HG03060 (cell line): ENCODE measurements at regions not wholly inside any gene's neighbourhood (a gene's known extent, or its start where the extent isn't known, plus 50 kb on each side); places are given as distances from the start of the nearest gene placed in this dataset.
A peak's percentile ranks its signal among the peaks of the same experiment; 100 is the strongest.

Experiments
- ATAC-seq: cut with Tn5 transposase; IDR thresholded peaks from one replicate; pipeline ENCODE4 v1.9.1; 2021; ENCODE audit warnings: low read depth, moderate number of reproducible peaks; ENCODE audit not compliant: unreplicated experiment

DNA sequence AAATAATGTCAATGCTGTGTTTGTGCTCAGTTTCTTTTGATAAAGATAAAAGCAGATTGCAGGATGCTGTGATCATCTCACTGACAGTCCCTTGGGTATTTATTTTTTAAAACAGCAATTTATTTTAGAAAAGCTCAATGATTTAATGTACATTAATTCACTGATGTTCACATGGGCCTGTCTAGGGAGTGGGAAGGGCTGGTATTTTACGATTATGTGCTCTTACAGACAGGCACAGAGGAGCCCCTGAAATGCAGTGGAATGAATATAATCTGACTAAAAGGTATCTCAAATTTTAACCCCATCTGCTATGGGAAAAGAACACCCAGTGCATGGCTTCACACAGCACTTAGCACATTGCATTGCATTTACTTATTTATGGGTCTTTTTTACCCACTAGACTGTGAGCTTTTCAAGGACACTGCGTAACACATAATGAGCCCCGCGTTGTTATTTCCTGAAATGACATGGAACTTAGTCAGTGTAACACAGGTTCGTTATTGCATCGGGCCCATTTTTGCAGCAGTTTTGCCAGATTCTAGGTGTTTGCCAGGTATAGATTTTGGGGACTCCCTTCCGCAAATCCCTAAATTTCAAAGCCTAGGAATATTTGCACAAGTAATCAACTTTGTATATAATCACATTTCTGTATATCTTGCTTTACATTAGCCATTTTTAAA is 425.3 kb upstream of the FBXO33 start:
- no peak for ATAC-seq

DNA sequence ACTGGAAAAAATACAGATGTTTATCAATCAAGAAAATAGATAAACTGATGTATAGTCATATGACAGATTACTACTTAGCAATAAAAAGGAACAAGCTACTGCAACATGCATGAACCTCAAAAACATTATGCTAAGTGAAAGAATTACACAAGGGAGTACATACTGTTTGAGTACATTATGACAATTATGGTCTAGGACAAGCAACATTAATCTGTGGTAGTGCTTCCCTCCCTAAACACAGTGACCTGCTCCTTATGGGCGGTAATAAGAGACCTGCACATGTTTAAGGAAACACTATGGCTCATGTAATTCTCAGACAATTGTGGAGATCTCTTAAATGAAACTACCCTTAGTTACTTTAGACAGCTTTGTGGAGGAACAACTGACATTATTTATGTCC is 421.2 kb upstream of the FBXO33 start:
- no peak for ATAC-seq

DNA sequence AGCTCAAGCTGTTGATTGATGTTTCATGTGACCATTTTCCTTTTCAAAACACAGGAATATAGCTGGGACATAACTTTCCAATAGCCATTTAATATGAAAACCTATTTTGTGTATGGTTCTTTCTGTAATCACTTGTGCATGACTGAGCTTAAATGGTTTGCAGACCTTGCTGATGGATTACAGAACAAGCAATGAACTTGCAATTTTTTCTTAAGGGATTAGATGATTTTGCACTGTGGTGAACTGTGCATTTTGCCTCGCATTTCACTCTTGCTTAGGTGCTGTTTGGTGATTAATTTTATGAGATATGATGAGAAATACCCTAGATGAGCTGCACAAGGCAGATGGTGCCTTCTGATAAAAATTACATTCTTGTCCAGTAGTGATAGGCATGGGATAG is 419.0 kb upstream of the FBXO33 start:
- no peak for ATAC-seq

DNA sequence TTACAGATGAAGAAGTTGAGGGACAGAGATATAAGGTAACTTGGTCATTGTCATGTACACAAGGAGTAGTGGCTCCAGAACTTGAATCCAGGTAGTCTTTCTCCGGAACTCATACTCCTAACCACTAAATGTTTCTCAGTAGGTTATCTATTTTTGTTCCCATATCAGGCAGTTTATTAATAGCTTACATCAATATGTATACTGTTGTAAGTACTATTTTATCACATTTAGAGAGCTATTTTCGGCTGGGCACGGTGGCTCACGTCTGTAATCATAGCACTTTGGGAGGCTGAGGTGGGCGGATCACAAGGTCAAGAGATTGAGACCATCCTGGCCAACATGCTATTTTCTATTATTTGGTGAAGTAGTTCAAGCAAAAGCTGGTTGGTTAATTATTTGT is 415.6 kb upstream of the FBXO33 start:
- ATAC-seq: no peak

DNA sequence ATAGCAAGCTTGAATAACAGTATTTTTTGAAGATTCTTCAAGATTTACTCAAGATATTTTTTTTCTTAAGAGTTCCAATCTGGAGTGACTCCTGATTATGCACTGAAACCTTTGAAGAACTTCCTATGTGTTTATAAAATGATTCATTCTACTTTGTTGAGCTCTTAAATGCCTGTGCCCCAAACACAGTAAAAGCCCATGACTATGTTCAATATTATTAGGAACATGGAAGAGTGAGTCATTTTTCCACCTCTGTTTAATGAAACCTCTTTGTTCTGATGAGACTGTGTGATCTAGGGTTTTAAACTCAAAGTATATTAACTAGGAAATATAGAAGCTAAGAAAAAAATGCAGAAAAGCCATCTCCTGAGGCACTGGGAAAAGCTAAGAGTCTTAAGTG is 415.0 kb upstream of the FBXO33 start:
- ATAC-seq: no peak

DNA sequence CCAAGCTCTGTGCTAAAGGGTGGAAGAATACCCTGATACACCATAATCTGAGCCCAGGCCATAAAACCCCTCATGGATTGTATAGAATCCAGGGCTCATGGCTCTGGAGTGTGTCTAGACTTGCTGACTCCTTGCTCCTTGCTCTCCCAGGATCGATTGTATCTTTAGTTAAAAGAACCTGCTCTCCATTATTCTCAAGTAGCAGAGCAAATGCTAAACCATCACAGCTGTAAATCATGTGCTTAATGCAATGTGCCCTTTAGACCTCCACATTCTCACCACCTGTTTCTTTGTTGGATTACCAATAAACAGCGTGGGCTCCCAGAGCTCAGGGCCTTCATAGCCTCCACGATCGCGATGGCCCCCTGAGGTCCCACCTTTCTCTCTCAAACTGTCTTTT is 411.6 kb upstream of the FBXO33 start:
- ATAC-seq: no peak

DNA sequence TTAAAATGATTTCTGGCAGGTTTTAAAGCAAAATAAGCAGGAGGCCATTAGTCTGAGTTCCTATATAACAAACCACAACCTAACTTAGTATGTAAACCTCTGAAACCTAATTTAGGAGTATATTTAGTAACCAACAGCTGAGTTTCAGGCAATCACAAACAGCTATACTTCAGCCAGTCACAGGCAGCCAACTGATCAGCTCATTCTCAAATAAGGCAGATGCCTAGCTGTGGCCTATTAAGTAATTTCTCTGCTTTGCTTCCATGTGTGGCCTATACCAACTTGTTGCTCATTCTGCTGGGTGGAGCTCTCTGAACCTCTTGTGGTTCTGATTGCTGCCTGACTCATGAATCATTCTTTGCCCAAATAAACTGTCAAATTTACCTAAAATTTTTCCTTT is 408.9 kb upstream of the FBXO33 start:
- ATAC-seq: no peak

DNA sequence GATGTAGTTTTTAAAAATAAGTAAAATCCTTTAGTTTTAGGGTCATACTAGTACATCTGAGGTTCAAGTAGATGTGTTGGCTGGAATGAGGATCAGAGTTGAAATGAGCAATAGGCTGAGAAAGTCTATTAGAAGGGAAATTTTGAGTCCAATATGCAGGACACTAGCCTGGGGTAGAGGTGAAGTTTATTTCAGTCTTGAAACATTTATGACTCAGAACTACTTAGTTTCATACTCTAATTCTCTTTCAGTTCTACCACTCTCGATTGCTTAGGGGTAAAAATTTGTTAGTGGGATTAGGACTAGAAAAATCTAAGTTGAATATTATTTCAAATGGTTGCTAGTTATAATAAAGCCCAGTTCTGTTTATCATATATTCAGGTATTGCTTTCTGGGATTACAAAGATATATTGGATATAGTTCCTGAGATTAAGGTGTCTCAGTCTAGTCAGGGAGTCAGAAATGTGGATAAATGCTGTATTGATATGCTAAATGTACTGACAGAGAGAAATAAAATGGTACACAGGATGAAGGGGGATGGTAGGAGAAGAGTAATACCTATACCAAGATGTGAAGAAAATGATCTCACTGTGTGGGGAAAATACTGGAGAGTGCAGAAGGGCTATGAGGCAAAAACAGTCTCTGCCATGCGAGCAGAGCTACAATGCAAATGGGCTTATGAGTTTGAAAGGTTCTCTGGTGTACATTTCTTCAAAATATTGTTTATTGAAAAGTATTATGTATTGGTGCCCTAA is 395.8 kb upstream of the FBXO33 start:
- ATAC-seq: peak; percentile 91

DNA sequence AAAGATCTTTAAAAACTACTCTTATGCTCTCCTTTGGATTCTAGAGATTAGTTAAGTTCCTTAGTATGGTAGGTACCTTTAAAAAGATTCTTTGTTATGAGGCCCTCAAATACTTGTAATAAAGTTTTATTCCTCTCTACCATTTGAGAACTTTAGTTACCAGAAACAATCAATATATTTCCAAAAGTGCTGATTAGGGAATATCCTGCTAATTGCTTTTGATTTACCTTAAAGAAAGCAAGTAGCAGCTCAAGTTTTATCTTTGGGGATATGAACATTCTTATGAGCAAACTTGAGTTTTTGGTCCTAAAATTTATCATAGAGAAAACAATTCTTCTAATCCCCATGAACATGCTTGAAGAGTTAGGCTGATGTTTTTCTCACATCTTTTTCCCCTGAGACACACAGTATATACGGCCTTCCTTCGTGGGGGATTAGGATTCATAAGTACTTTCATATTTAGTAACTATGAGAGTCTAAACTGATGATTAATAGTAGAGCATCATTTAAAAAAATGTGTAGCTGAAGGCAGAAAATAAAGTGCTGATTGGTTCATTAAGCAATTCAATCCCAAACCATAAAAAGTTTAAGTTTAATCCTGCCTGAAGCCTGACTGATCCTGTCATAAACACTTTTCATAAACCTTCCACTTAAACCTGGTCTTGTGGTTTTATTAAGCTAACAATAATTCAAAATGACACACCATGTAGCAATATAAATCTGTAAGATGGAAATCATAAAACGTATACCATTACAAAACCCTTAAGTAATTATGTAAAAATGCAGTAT is 380.5 kb upstream of the FBXO33 start:
- ATAC-seq: no peak

DNA sequence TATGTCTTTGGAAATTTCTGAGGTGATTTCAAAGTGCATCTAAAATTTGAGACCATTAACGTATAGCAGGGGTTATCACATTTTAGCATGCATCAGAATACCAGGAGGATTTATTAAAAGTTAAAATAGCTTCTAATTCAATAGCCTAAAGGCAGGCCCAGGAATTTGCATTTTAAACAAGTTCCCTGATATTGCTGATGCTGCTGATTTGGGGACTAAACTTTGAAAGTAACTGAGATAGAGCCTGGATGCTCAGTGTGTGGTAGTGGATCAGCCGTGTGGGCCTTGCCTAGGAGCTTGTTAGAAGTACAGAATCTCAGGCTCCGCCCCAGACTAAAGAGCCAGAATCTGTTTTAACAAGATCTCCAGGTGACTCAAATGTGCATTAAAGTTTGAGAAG is 375.0 kb upstream of the FBXO33 start:
- ATAC-seq: no peak

DNA sequence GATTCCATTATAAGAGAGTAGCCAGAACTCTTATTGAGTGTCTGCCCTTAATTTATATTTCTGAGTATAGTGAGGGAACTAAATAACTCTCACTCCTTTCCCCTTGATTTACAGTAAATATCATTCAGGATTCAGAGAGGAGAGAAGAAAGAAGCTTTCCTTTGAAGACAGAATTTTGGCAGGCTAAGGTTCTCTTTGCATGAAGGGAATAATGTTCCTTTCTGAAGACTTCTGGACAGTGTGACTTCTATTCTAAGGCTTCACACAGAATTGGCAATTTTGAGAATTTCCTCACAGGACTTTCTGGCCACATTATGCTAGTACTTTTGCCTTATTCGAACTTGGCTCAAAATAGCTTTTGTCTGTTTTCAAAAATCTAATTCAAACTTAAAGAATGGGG is 352.2 kb upstream of the FBXO33 start:
- ATAC-seq: no peak

DNA sequence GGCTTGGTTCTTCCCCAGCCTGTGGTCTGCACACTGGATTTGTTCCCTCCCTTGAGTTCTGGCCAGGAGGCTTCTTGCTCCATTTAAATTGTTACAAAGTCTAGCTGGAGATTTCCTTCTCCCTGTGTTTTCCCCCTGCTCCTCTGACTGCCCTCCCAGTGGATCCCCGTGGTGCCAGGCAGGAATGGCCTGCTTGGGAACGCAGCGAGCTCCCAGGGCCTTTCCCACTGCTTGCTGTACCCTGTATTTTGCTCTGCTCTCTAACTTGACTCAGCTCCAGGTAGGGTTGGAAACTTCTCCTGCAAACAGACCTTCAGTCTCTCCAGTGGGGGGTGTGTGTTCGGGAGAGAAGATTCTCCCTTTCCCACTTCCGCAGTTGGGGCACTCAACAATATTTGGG is 349.2 kb upstream of the FBXO33 start:
- ATAC-seq: no peak

DNA sequence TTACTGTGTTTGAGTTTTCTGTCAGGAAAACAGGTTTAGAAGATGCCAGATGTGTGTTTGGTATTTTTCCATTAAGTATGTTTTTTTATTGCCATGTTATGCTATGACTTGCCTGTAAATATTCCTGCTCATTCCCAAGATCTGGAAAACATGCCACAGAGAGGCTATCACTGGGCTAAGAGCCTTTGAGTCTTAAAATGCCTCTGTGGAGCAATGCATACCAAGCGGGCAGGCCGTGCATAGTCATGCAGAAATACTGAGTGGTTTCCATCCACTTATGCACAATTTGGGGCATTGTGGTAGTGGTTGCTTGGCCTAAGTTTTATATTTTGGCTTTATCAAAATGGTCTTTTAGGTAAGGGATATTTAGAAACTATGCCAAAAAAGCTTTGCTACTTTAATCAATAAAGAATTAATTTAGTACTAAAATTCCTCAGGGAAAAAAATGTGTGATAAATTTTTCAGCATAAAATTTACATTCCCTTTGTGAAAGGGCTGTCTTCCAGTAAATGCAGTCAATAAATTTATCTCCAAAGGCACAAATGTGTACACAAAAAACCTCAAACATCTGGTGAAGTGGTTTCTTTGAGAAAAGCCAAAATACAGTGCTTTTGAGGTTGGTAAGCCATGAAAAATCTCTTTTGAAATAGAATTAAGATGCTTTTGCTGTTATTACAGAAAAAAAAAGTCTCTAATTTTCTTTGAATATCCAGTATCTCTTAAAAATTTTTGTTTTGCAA is 341.3 kb upstream of the FBXO33 start:
- no peak for ATAC-seq

DNA sequence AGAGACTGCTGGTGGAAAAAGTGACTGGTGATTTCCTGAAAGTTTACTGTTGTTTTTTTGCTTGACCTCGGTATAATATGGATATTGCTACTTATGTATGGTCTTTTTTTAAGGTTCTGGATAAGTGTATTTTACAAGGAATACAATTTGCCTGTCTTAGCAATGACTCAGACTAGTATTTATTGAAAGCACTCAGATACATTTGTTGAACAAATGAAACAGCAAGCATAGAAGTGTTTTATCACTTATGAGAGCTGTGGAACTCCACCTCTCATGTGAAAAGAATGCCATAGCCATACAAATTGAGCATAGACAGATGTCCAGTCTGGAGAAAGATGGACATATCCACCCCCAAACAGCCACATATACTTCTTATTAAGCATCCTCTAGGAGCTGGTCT is 340.4 kb upstream of the FBXO33 start:
- ATAC-seq: no peak

DNA sequence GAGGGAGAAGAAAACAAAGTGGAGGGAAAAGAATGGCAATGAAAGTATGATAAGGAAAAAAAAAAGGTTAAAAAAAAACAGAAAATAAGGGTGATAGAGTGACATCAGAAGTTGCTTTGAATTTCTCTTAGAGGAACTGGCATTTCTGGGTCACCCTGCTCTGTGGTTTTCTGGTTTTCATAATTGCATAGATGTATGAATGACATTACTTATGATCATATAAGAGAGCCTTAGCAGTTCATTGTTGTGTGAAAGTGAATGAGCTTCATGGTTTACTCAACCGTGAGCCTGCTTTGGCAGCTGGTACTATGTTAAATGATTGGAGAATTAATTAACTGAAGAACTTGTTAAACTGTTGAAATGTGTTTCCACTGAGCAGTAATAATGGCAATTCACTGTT is 336.4 kb upstream of the FBXO33 start:
- ATAC-seq: peak; percentile 85

DNA sequence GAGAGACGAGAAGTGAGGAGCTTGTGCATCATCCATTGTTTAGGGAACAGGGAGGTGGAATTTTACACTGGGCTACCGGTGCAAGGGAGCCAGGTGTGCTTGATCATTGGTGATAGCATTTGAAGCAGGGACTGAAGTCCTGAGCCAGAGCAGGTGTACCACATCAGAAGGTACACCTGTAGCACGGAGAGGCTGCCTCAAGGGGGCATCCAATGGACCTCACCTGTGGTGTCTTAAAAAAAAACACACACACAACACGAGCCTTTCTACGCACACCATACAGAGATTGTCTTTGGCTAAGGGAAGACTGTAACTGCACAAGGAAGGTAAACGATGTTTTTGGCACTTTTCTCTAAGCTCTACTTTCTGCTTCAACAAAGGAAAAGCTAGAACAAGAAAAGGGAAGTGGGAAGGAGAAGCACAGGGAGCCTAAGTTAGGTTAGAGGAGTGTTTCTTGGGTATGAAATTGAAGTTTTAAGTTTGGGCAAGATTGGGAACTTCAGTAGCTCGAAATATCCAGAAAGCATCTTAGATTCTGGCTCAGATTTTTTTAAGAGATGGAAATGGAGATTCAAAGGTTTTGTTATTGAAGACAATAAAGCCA is 334.3 kb upstream of the FBXO33 start:
- ATAC-seq: no peak

DNA sequence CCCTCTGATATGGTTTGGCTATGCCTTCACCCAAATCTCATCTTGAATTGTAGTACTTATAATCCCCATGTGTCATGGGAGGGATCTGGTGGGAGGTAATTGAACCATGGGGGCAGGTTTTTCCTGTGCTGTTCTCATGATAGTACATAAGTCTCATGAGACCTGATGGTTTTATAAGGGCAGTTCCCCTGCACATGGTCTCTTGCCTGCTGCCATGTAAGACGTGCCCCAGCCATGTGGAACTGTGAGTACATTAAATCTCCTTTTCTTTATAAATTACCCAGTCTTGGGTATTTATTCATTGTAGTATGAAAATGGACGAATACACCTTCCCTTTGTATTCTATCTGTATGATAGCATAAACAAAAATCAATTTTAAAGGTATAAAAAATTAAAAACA is 333.4 kb upstream of the FBXO33 start:
- ATAC-seq: no peak

DNA sequence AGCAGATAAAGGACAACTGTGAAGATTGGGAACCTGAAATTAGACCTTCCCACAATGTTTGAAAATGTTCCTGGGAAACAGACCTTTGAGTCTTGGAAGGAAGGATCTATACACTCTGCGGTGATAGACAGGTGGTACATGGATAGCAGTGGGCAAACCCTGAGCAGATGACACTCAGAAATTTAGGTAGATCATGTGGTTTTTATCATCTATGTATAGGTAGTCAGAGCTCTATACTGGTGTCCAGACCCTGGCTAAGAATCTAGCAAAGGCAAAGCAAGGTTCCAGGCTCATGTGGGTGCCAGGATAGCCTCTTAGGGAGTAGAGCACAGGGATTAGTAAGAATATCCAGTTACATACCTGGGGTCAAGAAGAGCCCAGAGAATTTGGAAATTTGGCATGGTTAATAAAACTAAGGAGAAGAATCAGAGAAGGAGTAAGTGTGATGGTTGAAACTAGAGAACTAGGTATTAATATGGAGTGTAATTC is 331.2 kb upstream of the FBXO33 start:
- ATAC-seq: no peak

DNA sequence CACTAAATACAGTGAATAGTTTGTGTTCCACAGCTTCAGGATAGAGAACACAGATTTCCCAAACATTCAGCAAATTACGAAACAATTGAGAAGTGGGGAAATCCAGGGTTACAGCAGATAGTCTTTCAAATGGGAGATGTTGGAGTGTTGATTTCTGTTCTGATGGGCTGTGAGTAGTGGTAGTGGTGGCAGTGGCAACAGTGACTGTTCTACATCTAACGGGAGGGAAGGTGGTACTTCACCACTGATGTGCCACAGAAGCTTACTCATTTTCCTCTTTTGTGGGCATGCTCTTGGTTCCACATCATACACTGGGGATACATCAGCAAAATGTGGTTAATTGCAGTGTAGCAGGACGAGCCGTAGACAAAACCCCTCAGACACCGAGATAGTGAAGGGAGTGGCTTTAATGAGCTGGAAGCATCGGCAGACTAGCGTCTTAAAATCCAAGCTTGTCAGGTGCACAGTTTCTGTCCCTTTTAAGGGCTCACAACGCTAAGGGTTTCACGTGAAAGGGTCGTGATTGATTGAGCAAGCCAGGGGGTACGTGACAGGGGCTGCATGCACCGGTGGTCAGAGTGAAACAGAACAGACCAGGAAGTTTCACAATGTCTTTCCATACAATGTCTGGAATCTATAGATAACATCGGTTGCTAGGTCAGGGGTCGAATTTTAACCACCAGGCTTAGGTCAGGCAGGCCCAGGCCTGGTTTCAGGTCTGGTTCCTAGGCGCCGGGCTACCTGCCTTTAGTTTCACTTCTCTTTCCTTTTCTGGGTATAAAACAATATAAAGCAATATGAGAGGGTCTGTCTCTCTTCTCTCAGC is 330.6 kb upstream of the FBXO33 start:
- peak; percentile 74 for ATAC-seq
